HG03460 (cell line): ENCODE measurements at regions not wholly inside any gene's neighbourhood (a gene's known extent, or its start where the extent isn't known, plus 50 kb on each side); places are given as distances from the start of the nearest gene placed in this dataset.

Source experiments
- ATAC-seq: cut with Tn5 transposase; IDR thresholded peaks from one replicate; pipeline ENCODE4 v1.9.1; 2021; ENCODE audit not compliant: unreplicated experiment

DNA sequence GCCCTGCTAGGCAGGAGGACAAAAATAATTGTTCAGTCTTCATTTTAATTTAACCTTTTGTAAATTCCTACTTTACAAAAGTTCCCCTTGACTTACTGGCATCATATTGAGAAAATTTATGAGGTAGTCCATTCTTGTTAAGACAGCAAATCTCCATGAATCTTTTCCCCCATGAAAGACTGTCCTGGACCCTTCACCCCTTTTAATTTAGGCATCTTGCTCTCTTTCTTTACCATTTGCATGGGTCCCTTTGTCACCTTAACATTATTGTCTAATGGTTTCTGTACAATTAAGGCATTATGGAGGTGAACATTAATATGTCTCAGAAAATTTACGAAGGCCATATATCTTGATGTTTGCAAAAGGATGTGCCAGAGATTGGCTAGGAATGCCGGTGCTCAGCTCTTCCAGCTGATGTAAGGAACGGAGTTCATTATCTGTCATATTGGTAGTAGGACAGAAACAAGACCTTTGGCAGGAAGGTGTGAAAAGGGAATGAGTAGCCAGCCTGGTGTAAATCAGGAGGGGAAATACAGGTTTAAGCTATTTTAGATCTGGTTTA is 382.8 kb upstream of the TSHZ2 start:
- ATAC-seq: no peak

DNA sequence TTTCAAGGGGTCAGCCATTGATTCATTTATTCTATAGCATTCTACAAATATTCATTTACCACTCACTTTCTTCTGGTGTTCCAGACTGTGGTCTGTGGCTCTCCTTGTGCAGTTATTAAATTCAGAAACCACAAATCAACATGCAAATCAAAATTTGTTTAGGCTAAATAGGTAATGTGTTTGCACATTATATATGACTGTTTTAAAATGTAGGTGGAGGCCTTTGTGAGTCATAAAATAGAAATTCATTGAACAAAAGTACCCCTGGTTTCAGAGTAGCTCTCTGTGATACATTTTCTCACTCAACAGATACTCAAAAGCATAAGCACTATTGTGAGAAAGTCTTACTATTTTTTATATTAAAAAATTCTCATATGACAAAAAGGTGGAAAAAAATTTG is 385.5 kb upstream of the TSHZ2 start:
- no peak for ATAC-seq

DNA sequence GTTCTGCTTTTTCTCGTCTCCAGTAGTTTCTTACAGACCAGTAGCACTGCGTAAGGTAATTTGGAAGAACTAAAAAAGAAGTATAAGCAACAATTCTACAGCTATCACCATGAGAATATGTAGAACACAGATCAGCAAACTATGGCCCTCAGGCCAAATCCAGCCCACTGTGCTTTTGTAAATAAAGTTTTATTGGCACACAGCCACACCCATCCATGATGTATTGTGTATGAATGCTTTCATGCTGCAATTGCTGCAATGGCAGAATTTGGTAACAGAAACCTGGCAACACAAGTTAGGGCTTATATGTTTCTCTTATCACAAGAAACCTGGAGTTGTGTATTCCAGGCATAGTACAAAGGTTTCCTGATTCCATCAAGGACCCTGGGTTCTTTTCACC is 386.8 kb upstream of the TSHZ2 start:
- ATAC-seq: no peak

DNA sequence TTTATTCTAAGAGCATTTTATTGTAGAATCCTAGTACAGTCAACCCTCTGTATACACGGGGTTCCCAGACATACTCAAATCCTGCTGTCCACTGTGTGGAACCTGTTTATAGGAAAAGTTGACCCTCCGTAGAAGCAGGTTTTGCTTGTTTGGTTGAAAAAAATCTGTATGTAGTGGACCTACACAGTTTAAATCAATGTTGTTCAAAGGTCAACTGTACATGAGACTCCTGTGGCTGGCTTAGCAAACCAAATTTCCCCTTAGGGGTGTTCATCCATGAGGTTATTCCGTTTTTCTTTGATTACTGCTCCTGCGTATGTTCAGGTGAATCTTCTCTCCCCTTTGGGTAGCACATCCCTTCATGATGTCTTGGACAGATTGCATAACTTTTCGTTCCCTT is 387.0 kb upstream of the ZFP64 start:
- no peak for ATAC-seq

DNA sequence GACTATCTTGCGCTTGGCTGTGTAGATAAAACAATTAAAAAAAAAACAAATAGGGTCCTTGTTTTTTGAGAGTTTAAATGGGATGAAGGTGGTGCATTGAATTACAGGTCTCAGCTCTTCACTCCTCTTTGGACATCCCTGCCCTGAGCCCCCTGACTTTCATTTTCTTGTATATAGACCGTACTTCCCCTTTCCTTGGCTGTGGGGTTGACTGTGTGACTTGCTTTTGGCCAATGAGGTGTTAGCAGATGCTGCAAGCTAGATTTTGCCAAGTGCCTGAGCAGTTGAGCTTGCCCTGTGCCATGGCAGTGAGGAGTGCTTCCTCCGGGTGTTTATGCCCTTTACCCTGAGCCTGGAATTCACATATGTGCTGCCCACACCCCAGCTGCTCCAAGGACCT is 386.1 kb upstream of the ZFP64 start:
- no peak for ATAC-seq

DNA sequence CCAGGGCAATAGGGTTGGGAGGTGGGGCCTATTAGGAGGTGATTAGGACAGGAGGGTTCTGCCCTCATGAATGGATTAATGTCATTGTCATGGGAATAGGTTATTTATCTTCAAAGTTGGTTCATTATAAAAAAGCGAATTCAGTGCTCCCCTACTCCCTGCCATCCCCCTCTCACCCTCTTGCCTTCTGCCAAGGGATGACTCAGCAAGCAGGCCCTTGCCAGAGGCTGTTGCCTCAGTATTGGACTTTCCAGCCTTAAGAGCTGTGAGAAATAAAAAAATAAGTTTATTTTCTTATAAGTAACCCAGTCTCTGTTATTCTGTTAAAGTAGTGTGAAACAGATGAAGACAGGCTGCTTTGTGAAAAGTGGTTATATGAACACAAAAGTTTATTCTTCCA is 381.1 kb upstream of the ZFP64 start:
- no peak for ATAC-seq

DNA sequence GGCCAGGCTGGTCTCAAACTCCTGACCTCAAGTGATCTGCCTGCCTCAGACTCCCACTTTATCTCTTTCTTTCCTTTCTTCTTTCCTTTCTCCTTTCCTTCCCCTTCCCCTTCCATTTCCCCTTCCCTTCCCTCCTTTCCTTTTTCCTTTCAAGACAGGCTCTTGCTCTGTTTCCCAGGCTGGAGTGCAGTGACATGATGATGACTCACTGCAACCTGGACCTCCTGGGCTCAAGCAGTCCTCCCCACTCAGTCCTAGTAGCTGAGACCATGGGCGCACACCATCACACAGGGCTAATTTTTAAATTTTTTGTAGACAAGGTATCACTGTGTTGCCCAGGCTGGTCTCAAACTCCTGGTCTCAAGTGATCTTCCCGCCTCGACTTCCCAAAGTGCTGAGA is 377.6 kb upstream of the ZFP64 start:
- no peak for ATAC-seq

DNA sequence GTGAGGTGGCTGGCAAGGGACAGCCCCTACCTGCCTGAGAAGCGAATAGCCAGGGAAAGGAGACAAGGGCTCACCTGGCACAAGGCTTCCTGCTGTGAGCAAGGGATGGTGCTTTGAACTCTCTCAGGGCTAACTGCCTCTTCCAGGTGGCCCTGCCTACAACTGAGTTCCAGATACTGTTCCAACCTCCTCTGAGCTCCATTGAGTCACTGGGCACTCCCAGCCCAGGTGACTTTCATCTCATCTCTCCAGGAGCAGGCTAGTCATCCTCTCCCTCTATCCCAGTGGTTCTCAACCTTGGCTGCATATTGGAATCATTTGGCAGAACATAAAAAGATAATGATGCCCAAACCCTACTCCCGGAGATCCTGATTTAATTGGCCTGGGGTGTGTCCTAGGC is 374.0 kb upstream of the ZFP64 start:
- no peak for ATAC-seq

DNA sequence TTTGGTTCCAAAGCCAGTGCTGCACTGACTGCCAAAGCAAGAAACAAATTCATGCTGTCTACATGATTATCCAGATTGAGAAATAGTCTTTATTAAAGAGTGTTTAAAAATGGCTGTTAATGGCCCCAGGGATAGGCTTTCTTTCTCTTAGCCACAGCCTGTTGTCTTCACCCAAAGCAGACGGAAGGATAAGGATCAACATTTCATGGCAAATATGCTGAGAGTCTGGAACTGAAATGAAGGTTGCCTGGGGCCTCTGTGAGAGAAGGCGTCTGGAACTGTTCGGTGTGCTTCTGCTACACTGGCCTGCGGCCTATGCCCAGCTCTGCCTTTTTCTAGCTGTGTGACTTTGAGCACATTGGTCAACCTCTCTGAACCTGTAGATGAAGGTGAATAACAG is 373.0 kb upstream of the ZFP64 start:
- ATAC-seq: no peak

DNA sequence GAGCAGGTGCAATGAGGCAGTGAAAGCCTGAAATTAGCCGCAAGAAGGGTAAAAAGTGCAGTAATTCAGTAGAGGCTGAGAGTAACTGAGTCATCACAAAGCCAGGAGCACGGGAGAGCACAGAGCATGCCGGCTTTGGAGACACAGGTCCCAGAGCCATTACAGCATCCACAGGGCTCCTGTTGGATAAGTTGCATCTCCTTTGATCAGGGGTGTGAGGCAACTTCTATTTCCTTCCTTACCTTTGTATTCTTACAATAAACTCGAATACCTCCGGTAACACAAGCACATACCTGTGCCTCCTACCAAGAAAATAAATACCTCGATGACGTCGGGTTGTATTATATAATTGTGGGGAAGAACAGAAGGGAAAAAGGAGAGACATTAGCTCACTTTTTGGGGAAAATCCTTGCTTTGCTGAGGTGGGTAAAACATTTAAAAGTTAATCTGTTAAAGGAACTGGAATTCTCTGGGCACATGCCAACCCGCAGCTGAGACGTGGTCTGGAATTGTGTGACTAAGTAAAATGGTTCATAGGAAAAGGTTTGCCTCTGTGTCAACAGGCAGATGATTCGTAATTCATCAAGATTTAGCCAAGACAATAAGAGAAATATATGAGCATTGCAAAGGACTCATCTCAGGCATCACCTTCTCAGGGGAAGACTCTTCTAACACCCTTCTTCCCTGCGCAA is 360.7 kb upstream of the ZFP64 start:
- ATAC-seq: no peak

DNA sequence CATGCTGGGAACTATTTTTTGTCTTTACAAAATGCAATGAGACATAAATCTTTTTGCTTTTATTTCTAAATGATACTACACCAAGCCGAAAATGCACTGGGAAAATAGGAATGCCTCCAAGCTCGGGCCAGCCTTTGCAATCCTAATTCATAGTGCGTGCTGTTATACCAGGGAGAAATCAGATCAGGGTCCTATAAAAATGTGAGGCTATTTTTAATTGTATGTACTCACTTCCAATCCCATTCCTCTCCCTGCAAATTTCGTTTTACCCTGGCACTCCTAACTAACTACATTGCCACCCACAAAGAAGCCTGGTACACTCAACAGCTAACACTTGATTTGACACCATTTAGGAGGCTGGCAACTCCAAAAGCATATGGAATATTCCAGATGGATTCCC is 350.6 kb upstream of the ZFP64 start:
- ATAC-seq: no peak

DNA sequence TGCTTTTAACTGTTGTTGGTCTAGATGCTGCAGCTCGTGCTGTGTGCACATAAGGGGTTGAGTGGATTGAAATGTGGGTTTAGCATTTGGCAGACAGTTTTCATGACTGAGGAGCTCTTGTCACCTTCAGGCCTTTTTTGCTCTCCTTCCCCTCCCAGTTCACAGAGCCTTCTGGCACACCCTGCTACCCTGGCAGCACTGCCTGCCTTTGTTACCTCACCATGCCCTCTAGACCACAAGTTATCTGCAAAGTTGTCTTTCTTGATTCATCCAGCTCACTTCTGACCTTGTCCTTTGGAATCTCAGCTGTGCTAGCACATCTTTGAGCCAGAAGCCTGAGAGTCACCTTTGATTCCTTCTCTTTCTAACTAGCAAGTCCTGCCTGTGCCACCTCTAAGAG is 348.9 kb upstream of the ZFP64 start:
- ATAC-seq: no peak

DNA sequence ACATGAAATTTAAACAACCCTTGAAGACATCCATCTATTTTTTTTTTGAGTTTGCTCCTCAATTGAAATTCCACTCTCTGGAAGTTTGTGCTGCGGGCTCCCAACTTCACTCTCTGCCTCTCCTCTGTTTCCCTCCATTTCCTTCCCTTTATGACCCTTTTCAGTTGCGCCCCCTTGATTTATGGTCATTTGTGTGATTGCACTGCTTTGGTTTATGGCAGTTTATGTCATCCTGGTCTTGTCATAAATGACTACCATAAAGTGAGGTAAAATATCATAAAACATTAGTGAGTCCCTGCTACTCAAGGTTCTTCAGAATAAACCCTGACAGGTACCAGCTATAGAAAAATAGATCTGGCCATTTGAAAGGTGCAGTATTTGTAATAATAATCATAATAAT is 348.3 kb upstream of the ZFP64 start:
- no peak for ATAC-seq

DNA sequence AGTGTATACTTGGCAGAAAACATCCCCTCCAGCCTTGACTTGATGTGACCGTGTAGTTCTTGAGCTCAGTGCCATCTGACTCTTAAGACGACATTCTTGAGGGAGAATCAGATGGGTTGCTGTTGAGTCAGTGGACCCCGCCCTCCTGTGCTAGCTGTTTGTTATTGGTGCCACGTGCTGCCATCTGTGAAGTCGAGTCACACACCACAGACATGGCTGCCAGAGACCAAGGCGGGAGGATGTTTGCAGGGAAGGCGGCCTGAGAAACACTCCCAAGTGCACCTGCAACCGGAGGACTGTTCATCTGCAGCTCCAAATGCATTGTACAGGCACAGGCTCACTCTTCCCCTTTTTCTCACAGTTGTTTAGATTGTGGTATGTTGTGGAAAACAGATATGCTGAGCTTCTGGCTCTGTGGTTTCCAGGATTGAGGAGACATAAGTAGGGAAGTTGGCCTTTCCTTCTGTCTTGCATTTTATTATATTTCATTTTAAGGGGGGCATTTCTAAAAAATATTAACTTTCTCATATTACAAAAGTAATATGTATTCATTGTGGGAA is 345.3 kb upstream of the ZFP64 start:
- ATAC-seq: no peak

DNA sequence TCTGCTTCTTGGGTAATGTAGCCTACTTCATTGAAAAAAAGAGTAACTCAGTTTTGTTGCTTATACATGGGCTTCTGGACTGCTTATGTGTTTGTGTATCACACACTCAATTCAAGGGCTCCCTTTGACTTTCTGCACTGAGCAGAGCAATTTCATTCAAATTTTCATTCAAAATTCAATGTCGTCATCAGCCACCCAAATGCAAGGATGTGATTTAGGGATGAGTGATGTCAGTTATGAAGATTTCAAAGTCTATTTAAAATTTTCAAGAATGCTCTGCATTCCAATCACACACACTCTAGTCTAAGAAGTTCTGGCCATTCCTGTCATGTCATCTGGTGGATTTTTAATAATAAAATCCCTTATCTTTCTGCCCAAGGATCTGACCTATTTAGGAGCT is 344.5 kb upstream of the ZFP64 start:
- no peak for ATAC-seq

DNA sequence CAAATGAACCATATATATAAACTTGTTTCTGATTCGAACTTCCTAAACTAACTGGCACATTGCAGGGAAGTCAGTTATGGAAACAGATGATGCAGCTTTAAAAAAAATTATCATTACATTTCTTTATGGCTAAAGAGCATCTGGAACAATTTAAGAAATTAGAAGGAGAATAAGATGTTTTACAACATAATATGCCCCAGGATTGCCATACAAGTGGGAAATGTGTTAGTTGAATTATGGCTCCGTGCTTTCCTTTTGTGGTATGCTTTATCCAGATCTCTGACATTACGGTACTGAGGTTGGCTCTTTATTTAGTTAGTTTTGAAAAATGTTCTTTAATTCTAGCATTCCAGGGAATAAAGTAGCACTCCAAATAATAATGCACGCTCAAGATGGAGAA is 343.0 kb upstream of the ZFP64 start:
- no peak for ATAC-seq

DNA sequence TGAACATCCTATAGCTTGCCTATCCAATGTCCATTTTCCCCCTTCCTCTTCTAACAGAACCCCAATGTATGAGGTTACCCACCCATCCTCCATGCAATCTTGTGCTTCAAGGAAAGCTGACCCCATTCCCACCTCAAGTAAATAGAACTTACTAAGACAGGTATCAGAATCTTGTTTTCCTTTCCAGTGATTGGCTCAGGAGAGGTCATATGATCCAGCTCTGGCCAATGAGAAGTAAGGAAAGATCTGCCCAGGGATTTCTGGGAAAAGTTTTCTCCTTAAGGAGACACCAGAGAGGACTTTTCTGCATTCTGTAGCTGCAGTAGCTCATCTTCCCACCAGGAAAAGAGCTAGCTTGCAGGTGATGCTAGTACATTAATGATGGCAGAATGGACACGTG is 341.8 kb upstream of the ZFP64 start:
- ATAC-seq: no peak

DNA sequence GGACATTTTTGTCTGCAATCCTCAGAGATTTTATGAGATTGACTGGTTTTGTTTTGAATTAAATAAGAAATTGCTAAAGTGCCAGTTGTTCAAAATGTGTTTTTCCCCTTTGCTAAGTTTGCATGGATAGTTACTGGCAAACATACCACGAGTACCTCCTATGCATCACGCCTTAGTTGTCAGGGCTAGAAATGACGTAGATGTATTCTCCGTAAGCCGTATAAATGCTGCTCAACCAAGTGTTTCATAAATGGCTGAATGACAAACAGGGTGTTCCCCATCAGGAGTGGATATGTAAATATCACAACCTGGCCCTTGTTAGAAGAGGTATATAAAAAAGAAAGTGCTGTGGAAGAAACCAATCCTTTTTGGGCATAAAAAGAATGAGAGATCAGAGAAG is 341.1 kb upstream of the ZFP64 start:
- ATAC-seq: no peak

DNA sequence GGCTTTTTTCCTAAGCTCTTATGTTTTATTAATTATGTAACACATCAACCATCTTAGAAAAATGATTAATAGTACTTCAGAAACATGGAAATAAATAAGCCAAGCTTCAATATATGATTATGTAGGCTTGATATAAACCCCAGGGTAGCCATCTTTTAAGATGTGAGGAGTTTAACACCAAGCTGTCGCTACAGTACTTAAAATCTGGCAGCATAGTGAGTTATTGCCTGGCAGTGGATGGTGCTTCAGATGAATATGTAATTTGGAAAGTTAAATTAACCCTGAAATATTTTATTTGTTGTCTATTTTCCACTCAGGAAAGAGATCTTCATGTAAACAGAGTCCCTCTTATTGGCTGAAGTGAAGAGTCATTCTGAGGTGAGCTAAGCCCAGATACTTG is 339.0 kb upstream of the ZFP64 start:
- ATAC-seq: no peak

DNA sequence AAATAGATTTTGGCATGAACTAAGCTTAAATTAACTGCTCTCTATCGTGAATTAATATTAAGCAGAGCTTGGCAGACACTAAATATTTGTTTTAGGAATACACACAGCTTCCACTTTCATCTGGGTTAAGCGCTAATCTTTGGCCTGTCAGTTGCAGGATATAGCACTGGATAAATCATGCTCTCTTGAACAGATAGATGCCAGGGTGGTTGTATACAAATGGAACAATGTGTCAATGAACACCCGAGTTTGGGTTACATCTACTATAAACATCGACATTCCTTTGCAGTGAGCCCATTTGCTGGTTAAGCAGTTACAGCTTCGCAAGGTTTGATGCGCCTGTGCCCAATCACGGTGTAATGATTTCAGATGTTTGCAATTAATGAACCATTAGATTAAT is 338.2 kb upstream of the ZFP64 start:
- no peak for ATAC-seq

DNA sequence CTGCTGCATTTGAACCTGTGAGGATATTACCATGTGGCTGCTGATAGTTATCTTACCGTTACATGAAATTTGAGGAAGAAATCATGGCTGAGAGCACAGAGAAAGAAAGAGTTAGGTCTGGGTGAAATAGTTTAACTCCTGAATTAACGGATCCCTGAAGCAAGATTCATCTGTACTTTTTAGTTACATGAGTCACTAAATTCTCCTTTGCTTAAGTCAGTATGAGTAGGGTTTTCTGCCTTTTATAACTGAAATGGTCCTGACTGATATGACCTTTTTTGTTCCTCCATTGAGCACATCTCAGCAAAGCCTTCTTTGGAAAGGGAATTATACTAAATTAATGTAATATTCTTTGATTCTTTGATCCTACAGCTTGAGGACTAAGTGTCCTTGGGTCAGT is 333.3 kb upstream of the ZFP64 start:
- no peak for ATAC-seq

DNA sequence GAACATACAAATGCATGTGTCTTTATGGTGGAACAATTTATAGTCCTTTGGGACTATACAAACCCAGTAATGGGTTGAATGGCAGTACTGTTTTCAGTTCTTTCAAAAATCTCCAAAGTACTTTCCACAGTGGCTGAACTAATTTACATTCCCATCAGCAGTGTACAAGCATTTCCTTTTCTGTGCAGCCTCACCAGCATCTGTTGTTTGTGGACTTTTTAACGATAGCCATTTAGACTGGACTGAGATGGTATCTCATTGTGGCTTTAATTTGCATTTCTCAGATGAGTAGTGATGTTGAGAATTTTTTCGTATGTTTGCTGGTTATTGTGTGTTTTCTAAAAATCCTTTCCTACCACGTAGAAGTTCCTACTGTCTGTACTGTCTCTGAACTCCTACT is 327.2 kb upstream of the ZFP64 start:
- ATAC-seq: no peak

DNA sequence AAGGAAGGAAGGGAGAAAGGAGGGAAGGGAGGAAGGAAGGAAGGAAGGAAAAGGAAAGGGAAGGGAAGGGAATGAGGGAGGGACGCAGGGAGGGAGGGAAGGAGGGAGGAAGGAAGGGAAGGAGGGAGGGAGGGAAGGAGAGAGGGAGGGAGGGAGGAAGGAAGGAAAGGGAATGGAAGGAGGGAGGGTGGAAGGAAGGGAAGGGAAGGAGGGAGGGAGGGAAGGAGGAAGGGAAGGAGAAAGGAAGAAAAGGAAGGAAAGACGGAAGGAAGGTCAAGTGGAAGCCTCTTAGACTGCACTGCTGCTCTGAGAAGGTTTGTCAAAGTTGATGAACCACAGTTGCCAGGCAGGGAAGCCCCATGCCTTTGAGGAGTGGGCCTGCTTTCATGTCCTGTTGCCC is 324.3 kb upstream of the ZFP64 start:
- no peak for ATAC-seq
